Fibroblast of lung (primary cell): ENCODE measurements at regions not wholly inside any gene's neighbourhood (a gene's known extent, or its start where the extent isn't known, plus 50 kb on each side); places are given as distances from the start of the nearest gene placed in this dataset.

ENCODE experiments used
- EZH2 ChIP-seq: IDR thresholded peaks from 2 replicates; pipeline ENCODE4 v1.5.1; 2012; ENCODE audit warnings: low read length, control low read depth, mild to moderate bottlenecking; ENCODE audit errors: missing control alignments
- TF ChIP-seq, protein P1 (sequence below), 2 donors: IDR thresholded peaks in 1 of 2; conservative IDR thresholded peaks in 1 of 2; 1 replicate in 1 of 2; 2 replicates in 1 of 2; pipeline ENCODE4 v1.5.1; 2011 to 2012; ENCODE audit warnings: low read length in 2 of 2, control low read depth in 1 of 2, inconsistent platforms in 1 of 2, low read depth in 1 of 2, mild to moderate bottlenecking in 1 of 2

DNA sequence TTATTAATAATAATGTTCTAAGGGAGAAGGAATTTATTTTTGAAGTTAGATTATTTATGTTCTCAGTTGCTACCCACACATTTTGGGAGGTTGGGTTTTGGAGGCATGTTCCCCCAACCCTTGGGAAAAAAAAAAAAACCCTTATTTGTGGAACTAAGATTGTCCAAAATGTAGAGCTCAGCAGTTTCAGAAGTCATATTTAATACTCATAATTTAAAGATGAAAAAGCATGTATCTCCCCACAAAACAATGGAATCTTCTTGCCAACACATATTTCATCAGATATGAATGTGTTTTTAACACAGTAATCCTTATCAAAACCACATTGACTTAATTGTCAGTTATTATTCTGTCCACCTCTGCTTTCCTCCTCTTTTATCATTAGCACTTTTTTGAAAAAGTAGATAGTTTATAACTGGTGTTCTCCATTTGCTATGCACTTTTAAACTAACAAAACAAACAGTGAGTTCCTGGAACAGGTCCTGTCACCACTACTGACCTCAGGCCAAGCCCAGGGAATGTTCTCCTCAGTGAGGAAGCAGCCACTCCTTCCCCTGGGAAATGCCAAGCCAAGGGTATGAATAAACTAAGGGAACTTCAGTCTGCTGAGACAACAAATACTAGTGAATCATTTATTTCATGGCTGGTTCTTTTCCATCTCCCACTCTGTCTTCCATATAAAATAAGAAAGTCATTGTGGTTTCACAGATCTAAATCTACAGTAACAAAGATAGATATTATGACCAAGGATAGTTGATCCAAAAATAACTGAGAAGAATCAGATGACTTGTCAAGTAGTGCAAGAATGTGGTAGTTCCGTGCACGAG, 414.4 kb upstream of the ALCAM start:
- TF ChIP-seq, protein P1, sequence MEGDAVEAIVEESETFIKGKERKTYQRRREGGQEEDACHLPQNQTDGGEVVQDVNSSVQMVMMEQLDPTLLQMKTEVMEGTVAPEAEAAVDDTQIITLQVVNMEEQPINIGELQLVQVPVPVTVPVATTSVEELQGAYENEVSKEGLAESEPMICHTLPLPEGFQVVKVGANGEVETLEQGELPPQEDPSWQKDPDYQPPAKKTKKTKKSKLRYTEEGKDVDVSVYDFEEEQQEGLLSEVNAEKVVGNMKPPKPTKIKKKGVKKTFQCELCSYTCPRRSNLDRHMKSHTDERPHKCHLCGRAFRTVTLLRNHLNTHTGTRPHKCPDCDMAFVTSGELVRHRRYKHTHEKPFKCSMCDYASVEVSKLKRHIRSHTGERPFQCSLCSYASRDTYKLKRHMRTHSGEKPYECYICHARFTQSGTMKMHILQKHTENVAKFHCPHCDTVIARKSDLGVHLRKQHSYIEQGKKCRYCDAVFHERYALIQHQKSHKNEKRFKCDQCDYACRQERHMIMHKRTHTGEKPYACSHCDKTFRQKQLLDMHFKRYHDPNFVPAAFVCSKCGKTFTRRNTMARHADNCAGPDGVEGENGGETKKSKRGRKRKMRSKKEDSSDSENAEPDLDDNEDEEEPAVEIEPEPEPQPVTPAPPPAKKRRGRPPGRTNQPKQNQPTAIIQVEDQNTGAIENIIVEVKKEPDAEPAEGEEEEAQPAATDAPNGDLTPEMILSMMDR (conservative IDR thresholded peaks at IDR 0.05 in 1 of 2, IDR thresholded peaks at IDR 0.05 in 1 of 2; ENCODE audit: low read depth in 1 of 2, low read length in 2 of 2) = no peak
- TF ChIP-seq EZH2 = no peak
